ENCODE measurements at regions not wholly inside any gene's neighbourhood (a gene's known extent, or its start where the extent isn't known, plus 50 kb on each side); places are given as distances from the start of the nearest gene placed in this dataset.
"Not testable (repeated sequence)": the region's sequence is repeated elsewhere in the genome, so short reads cannot be mapped to it uniquely, and the experiment has no call there.

DNA sequence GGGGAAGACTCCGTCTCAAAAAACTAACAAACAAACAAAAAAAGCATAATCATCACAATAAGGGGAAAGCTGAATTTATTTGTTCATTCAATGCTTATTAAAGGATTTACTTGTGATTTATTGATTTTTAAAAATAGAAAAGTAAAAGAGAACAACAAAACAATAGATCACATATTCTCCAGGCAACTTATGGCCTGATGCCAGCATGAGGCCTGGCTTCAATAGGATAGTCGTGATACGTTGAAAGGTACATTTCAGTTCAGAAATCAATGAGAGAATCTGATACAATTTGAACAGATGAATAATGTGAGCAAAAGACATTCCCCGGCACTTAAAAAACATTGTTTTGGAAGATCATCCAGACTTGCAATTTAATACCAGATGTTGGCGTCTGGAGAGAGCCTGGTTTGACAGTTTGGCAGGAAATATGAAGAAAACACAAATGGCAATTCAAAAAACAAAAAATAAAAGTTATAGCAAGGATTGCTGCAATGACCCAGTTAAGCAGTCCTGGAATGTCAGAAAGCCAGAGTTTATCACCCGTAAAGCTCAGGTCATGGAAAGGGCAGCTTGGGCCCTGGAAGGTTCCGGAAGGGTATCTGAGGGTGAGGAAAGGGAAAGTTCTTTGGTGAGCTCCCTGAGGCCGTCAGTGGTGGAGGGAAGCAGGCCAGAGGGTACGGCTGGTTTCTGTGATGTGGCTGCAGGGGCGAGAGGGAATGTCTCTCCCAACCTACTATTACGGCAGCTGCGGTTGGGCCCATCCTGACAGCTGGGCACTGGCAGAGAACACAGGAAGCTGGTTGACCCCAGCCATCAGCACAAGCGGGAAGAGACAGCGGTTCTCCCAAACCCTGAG lies 230.2 kb upstream of the HES1 start:
- no peak for DNase-seq (ENCODE audit: low spot score)

DNA sequence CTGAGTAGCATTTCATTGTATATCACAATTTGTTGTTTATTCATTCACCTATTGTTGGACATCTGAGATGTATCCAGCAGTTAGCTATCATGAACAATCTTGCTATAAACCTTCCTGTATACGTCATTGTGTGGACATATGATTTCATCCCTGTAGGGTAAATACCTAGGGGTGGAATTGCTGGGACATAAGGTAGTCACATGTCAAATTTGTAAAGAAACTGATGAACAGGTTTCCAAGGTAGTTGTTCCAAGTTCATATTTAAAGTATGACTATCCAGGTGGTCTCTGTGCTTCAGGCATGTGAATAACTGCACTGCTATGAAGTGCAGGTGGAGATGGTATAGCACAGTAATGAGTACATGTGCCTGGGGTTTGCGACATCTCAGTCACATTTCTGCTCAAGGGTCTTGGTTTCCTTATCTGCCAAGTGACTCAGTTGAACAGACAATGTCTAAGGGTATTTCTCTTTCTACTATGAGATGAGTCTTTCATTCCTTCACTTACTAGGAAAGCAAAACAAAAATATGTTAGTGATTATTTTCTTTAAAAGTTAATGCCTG lies 229.0 kb upstream of the HES1 start:
- DNase-seq (ENCODE audit: low spot score) = no peak

DNA sequence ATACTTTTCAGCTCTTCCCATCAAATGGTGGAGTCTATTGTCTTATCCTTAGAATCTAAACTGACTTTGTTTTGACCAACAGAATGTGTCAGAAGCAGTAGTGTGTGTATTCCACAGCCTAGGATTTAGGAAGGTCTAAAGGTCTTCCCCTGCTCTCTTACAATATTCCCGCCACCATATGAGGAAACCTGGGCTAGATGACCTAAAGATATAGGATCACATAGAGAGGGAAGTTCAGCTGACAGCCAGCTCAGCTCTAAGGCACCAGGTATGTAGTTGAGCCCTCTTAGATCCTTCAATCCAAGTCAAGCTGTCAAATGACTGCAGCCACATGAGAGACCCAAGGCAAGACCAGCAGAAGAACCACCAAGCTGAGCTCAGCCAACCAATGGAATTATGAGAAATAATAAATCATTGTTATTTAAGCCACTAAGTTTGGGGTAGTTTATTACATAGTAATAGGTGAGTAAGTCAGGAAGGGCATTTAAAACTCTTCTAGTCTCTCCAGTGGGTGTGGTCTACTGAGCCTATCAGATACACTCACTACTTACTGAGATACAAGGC lies 227.7 kb upstream of the HES1 start:
- DNase-seq (ENCODE audit: low spot score) = no peak

DNA sequence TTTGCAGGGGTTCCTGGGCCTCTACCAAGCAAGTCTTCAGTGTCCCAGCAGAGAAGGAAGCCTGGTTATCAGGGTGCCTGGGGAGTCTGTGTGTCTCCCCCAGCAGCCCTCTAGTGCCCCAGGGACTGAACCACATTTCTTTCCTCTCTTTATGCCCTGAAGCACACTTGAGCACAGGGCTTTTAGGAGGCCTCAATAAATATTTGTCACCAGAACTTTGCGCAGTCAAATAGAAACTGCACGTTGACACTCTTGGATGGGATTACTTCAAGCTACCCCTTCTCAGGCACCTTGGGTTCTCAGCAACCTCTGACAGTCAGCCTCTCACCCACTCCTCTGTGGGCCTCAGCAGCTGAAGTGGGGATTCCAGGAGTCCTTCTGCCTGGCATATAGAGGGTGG lies 226.6 kb upstream of the HES1 start:
- DNase-seq (ENCODE audit: low spot score) = no peak

DNA sequence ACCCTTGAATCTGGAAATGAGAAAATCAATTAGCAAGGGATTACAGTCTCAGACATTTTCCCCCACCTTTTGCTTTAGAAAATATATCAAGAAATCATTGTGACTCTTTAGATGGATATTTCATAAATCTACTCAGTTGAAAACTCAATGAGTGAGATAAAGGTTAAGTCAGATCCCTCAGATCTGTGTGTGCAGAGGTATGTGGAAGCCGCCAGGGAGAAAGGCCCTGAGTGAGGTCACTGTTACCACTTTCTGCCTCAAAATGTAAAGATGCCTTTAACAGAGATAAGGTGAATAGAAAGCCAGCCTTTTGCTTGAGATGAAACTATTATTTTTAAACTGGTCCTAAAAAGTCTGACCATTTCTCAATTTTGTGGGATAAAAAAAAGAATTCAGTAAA lies 225.6 kb upstream of the HES1 start:
- no peak for DNase-seq (ENCODE audit: low spot score)

DNA sequence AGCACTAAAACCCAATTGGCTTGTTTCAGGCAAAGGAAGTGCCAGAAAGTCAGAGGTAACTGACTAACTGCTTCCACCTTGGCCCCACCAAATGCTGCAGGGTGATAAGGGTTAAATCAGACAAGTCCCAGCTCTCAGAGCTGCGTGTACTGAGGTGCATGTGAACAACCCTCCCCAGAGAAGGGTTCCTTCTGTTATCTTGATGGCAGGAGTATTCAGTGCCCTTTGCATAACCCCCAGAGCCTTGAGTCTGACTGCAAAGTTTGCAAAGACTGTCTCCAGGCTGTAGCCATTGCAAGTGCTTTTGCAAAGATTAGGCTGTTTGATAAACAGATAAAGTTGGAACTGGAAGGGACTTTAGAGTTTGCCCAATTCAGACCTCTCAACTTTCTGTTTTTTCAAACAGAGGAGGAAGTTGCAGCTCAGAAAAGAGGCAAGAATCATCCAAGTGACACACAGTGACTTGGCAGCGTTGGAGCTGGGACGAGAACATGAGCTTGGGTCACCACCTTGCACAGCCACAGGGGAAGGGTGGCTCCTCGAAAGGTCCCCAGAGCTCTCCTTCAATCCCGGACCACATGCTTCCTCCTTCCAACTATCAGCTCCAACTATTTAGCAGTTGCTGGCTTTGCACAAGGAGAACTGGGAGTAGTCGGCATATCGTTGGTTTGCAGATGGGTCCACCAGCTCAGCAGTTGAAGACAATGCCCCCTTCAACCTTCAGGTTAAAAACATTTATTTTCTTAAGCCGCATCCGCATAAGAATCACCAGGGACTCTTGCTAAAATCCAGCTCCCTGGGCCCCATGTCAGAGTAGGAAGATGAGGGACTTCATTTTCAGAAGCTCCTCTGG lies 224.8 kb upstream of the HES1 start:
- no peak for DNase-seq (ENCODE audit: low spot score)

DNA sequence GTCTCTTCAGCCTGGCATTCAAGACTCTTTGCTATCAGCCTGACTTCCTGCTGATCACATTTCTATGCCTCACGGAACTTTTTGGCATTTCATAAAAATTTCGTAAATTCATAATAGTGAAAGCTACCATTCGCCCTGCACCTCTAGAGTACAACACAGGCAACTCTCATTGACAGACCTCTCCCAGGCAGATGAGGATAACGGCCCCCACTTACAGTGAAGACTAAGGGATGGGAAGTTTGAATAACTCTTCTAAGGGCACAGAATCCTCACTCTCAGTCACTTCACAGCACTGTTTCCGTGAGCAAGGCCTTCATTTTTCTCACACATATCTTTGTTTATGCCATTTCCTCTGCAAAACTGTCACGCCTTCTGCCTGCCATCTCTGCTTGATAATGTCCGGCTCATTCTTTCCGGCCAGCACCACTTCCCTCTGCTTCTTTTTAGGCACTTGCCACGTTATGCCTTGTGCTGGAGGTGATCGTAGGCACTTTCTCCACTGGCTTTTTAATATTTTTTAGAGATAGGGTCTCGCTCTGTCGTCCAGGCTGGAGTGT lies 224.1 kb upstream of the HES1 start:
- no peak for DNase-seq (ENCODE audit: low spot score)

DNA sequence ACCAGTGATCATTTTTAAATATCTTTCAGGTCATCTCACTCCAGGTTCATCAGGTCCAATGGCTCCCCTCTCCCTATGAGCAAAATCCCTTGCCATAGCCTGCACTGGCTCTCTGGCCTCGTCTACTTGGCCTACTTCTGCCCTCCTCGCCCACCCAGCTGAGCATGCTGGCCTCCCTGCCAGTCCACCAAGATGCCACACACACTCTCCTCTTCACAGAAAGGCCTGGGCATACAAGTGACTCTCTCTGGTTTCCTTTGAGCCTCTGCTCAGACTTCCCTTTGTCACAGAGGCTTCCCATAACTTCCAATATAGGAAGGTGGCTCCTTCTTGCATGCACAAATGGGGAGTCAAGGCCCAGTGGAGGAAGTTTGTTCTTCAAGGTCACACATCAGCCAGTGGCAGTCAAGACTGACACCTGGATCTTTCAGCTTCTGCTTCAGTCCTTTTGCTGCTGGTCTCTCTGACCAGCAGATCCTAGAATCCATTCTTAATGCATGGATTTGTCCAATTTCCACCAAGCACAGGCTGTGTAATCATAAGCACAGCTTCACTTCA lies 223.2 kb upstream of the HES1 start:
- no peak for DNase-seq (ENCODE audit: low spot score)

DNA sequence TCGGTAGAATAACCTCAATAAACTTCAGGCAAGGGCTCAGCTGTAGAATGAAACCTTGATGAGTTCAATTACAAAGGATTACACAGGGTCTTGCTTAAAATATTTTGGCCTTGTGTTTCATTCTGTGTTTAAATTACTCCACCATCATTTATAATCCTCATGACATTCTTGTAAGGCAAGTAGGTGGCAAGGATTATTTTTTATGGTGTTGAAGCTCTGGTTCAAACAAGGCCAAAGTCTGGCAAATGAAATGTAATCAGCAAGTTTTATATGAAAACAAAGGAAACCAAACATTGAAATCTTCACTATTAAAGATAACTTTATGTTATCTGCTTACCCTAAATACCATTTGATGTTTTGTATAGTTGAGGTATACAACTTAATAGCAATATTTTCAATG lies 221.3 kb upstream of the HES1 start:
- no peak for DNase-seq (ENCODE audit: low spot score)

DNA sequence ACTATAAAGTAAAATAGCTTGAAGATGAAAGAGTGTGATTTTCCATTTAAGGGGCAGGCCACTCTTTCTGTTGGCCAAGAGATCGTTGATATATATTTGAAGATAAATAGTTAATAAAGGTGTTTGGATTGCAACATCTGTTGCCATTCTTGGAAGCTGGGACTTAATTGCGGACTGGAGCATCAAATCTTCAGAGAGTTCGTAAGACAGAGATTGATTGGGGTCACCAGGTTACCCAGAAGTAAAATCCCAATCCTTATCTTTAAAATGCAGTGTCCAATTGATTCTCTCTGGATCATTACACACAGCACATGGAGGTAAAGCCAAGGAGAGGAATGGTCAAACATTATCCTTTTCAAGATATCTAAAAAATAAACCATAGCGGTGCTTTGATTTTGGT lies 220.8 kb upstream of the HES1 start:
- no peak for DNase-seq (ENCODE audit: low spot score)

DNA sequence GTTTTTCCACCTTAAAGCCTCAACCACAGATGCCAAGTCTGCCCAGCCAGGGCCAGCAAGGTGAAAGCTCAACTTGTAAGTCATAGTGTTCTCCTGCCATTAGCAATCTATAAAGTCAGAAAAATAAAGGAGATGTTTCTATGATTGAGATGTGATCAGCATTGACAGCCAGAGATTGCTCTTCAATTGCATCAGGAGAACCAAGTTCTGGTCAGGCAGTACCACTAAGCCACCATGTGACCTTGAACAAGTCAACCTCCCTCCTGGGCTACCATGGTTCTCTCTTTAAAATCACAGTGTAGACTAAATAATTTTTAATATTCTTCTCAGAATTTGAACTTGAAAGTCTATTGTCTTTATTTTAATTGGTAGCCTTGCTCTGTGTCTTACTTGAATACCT lies 220.3 kb upstream of the HES1 start:
- no peak for DNase-seq (ENCODE audit: low spot score)

DNA sequence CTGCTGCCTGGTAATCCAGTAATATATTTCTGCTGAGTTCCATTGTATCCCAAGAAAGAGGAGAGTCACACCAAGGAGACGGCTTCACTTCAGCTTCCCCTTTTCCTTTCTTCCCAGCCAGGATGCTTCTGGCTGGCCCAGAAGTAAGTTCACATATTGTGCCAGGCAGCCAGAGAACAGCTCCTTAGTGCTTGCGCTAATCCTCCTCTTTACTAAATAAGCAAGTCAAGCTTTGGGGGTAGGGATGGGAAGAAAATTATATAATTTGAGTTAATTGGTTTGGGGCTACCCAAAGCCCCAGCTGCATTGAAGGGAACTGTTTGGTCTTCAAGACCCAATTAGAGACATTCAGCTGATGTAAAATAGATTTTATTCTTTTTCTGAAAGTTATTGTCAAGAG lies 218.8 kb upstream of the HES1 start:
- no peak for DNase-seq (ENCODE audit: low spot score)

DNA sequence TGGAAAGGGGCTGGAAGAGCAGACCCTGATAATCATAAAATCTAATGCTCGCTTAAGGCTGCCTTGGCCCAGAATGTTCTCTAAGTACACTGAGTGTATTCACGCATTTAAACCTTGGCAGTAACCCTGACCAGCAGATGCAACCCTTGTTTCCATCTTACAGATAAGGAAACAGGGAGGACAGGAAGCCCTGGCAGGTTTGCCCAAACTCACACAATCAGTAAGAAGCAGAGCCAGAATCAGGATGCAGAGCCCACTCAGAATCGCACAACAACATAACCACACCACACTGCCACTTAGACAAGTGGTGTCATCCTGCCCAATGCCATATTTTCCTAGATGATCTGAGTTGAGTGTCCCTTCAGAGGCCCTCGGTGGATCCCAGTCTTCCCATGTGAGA lies 214.5 kb upstream of the HES1 start:
- no peak for DNase-seq (ENCODE audit: low spot score)

DNA sequence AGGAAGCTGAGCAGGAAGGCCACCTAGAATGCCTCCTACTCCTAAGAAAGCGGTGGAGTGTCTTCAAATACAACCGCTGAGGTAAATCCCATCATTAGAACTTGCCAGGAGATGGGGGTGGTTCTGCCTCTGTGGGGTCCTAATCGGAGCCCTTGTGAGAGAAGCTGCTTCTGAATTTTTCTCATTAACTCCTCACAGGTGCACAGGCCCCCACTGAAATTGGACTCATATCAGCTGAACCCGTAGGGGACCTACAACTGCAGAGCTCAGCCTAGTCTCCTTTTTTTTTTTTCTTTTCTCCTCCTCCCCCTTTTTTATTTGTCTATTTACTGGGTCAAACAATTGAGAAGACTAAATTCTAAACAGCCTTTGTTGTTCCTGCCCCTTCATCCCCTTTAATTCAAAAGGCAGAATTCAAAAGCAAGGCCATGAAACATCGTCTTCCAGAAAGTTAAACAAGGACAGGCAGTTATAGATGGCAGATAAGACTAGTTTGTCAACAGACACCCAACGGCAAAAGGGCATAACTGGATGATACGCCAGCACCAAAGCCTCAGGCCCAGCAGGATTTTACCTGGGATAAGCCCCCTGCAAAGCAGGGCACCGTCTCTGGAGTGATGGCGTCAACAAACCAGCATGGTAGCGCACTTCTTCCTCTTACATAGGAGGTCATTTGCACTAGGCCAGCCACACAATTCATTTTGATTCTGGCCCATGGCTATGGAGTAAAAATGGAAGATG lies 213.7 kb upstream of the HES1 start:
- no peak for DNase-seq (ENCODE audit: low spot score)

DNA sequence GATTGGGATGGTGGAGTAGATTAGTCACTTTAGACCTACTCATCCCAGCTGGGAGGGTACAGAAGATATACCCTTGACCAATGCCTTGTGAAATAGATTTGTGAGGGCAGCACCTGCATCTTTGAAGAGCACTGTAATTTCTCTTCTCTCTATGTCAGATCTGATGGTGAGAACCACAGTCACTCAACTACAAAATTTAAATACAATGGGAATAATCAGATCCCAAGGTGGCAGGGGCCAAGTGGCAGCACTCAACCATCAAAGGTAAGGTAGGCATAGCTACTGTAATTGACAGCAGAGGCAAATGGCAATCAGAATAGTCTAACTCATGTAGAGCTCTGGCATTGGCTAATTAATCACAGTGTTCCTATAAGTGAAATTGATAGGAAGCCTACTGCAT lies 212.0 kb upstream of the HES1 start:
- DNase-seq (ENCODE audit: low spot score) = not testable (repeated sequence)

DNA sequence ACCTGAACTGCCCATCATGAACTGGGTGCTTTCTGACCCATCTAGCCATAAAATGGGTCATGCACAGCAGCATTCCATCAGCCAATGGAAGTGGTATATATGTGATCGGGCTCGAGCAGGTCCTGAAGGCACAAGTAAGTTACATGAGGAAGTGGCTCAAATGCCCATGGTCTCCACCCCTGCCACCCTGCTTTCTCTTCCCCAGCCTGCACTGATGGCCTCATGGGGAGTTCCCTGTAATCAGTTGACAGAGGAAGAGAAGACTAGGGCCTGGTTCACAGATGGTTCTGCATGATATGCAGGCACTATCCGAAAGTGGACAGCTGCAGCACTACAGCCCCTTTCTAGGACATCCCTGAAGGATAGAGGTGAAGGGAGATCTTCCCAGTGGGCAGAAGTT lies 209.9 kb upstream of the HES1 start:
- DNase-seq (ENCODE audit: low spot score) = not testable (repeated sequence)

DNA sequence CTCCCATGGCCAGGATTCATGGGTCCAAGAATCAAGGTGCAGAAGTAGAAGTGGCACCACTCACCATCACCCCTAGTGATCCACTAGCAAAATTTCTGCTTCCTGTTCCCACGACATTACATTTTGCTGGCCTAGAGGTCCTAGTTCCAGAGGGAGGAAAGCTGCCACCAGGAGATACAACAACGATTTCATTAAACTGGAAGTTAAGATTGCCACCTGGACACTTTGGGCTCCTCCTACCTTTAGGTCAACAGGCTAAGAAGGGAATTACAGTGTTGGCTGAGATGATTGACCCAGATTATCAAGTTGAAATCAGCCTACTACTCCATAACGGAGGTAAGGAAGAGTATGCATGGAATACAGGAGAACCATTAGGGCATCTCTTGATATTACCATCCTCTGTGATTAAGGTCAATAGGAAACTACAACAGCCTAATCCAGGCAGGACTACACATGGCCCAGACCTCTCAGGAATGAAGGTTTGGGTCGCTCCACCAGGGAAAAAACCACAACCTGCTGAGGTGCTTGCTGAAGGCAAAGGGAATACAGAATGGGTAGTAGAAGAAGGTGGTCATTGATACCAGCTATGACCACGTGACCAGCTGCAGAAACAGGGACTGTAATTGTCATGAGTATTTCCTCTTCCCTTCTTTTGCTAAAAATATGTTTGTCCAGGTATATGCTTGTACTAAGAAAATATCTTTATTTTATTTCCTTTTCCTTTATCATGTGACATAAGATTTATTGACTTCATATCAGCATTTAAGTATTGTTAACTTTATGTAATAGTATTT lies 208.3 kb upstream of the HES1 start:
- DNase-seq (ENCODE audit: low spot score) = not testable (repeated sequence)

DNA sequence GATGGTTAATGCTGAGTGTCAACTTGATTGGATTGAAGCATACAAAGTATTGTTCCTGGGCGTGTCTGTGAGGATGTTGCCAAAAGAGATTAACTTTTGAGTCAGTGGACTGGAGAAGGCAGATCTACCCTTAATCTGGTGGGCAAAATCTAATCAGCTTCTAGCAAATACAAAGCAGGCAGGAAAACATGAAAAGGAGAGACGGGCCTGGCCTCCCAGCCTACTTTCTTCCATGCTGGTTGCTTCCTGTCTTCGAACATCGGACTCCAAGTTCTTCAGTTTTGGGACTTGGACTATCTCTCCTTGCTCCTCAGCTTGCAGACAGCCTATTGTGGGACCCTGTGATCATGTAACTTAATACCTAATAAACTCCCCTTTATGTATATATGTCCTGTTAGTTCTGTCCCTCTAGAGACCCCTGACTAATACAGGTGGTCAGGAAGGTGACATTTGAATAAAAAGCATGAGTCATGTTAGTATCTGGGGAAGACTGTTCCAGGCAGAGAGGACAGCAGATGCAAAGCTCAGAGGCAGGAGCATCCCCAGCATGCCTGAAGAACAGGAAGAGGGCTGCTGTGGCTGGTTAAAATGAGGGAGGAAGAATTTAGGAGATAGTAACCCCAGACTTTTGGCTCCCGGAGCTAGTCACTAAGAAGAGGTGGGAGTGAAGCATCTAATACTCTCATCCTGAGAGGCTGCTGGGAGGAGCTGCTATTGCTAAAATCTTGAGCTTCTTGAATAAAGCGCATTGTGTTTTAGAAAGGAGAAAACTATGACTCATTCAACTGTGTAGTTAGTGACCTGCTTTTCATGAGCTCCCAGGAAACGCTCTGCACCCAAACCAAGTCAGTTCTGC lies 207.4 kb upstream of the HES1 start:
- DNase-seq (ENCODE audit: low spot score) = no peak

DNA sequence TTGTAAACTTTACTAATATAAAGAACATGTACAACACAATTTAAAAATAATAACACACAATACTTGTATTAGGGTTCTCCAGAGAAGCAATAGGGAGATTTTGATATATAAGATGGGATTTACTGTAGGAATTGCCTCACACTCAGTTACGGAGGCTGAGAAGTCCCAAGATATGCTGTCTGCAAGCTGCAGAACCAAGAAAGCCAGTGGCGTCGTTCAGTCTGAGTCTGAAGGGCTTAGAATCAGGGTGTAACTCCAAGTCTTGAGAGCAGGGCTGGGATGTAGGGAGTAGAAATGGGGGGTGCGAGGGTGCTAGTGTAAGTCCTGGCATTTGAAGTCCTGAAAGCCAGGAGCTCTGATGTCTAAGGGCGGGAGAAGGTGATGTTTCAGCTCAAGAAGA lies 206.6 kb upstream of the HES1 start:
- DNase-seq (ENCODE audit: low spot score) = no peak

Measured in HuH-7.5 (cell line).